Myocyte (in vitro differentiated cells): ENCODE measurements at regions not wholly inside any gene's neighbourhood (a gene's known extent, or its start where the extent isn't known, plus 50 kb on each side); places are given as distances from the start of the nearest gene placed in this dataset.
A peak's percentile ranks its signal among the peaks of the same experiment; 100 is the strongest.

Experiments
- DNase-seq: peaks from one replicate; pipeline ENCODE4 v3.0.0-alpha.2; 2012; ENCODE audit warnings: low read depth

- DNase-seq, result no peak
These were observed 116.5 kb upstream of the EEF1E1 start for GRCh38 chr6:8218861-8219260.

GRCh38 chr6:8215631-8216030, 113.3 kb upstream of the EEF1E1 start:
- no peak for DNase-seq

GRCh38 chr6:8213995-8214394, 111.6 kb upstream of the EEF1E1 start:
- DNase-seq, result no peak

GRCh38 chr6:8212720-8213434, 110.5 kb upstream of the EEF1E1 start:
- DNase-seq, result no peak

DNA sequence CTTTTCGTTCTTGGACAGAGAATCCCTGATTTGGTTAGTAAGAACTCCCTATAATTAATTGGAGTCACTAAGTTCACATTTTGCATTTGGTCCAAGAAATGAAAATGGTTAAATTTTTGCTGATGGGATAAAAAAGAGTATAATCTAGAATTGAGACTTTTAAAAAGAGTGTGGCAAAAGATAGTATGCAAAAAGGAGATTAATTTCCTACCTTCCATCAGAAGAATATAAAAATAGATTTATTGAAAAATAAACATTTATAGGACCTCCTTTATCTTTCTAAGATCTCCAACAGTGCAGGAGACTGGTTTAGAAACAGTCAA, 105.5 kb upstream of the EEF1E1 start:
- DNase-seq, result no peak

DNA sequence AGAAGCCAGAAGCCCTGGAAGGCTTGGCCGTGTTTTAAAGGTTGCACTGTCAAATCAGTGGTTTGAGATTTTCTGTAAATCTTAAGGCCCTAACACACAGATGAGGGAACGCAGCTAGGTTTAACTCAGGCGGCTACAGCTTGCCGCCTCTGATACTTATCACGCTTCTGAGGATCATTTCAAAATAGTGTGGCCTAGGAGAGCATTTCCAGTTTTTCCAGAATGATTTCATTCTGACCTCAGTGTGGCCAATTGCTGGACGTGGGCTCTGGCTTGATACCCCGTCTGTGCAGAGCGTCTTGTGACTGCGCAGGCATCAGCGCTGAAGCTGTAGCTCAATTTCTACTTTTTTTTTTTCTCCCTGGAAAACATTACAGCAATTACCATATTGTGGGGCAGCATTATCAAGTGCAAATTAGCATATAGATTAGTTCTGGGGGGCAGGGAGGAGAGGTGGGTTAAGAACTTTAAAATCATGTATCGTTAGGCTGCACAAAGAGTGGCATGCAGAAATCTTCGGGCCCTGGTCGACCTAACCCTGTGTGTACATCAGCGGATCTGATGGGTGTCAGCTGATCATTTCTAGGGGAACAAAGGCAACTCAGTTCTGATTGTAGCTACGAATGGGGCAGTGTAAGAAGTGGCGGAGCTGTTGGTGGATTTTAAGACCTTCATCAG, 105.0 kb upstream of the EEF1E1 start:
- no peak for DNase-seq

DNA sequence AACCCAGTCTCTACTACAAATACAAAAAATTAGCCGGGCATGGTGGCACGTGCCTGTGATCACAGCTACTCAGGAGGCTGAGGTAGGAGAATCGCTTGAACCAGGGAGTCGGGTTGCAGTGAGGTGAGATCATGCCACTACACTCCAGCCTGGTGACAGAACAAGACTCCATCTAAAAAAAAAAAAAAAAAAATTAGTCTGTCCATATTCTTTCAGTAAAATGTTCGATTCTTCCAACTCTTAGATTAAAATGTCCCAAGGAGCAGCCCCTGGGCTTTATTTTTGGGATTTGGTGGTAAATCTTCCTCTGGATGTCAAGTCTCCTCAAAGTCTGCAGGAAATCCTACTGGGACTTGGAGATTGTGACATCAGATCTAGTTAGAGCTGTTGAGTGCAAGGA, 101.0 kb upstream of the EEF1E1 start:
- DNase-seq, result no peak

GRCh38 chr6:8201679-8202078, 99.3 kb upstream of the EEF1E1 start:
- DNase-seq, result no peak

DNA sequence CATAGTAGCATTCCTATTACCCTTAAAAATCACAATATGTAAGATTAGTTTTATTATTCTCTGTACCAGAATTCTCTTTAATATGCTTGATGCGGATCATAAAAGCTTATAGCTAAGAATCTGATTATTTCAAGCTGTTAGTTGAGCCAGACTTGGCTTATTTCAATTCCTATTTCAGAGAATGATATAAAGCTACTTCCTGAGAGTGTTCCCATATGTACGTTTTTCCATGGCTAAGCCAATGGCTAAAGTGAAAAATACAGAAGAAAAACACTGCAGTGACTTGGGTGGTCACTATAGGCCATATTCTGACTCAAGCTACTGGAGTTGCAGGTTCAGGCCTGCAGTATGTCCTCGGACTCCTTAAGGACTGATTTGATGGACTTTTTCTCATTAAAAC, 97.9 kb upstream of the EEF1E1 start:
- no peak for DNase-seq

- DNase-seq, result no peak
These were observed 93.4 kb upstream of the EEF1E1 start for GRCh38 chr6:8195714-8196102.

- DNase-seq, result no peak
These were observed 92.8 kb upstream of the EEF1E1 start for GRCh38 chr6:8195040-8195713.

DNA sequence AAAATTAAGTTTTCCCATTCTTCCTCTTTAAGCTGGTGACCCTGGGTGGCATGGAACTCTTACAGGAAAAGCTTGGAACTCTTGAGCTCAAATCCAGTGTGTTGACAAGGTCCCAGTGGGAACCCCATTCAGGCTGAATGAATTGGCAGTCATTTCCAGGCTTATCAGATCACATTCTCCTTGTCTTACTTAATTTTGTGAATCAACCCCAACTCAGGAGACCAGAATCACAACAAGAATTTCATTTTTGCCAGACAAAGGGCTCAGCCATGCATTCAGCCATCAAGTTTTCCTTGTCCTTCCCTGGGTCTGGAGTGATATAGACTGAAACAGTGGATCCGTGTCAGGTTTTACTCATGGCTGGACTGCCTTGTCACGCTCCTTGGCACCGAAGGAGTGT, 92.1 kb upstream of the EEF1E1 start:
- DNase-seq, result no peak

DNA sequence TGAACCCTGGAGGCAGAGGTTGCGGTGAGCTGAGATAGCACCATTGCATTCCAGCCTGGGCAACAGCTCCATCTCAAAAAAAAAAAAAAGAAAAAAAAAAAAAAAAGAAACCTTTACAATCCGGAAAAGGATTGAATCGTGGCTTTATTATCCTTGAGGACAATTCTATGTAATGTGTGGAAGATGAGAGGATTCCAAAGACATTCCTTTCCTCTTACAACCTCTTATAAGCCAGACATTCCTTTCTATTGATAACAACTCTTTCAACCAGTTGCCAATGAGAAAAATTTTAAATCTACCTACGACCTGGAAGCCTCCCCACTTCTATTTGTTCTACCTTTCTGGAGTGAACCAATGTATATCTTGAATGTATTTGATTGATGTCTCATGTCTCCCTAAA, 91.2 kb upstream of the EEF1E1 start:
- DNase-seq, result no peak

GRCh38 chr6:8192597-8192996, 90.2 kb upstream of the EEF1E1 start:
- DNase-seq, result no peak

GRCh38 chr6:8192067-8192466, 89.7 kb upstream of the EEF1E1 start:
- DNase-seq, result no peak

DNA sequence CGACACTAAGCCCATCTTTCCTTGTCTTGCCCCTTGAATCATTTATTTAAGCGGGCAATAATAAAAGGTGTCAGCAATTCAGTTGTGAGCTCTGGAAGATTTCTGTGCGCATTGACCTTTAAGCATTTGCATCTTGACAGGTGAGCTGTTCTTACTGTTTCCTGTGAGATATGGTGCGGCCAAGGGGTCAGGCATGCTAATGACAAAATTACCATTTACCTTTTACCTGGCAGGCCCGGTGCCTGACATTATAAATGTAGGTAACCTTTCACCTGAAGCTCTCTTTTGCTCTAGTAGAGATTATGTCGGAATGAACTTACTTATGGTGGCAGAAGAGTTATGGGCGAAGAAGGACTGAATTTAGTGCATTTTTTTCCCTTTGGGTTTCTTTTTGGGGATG, 89.3 kb upstream of the EEF1E1 start:
- DNase-seq, result no peak

GRCh38 chr6:8187209-8187608, 84.9 kb upstream of the EEF1E1 start:
- no peak for DNase-seq

- peak; percentile 18 for DNase-seq
These were observed 80.7 kb upstream of the EEF1E1 start for GRCh38 chr6:8182902-8183665.

DNA sequence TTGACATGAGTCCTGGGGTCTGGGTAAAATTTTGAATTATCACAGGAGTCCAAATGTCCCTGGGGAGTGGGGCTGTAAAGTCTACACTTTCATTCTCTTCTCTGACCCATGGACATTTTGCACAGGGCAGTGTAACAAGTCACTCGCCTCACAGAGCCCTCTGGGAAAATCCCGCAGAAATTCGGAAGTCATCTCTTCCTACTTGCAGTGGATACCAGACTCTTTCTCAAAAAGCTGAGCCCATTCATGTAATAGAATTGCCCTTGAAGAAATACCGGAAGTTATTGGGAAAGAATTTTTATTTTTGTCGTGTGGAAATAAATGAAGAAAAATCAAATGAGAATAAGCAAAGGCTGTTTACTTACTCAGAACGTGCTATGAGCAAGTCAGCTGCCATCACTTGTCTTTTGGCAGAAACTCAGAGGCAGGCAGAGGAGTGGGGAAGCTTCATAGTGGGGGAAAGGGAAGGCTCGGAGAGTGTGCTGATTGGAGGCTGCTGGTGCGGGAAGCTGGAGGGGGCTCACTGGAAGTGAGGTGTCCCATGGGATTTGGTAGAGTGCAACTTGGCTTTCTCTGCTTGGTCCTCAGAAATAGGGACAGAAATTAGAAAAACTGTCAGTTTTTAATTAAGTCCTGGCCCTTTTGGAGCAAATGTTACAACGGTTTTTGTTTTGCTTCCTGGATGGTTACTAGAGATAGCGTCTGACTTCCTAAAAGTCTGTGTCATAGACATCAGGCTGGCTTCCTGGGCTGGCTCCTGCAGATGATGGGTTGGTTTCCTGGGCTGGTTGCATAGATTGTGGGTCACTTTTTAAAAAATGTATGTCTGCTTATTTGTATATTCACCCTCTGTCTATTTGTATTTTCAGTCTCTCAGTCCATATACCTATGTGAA, 79.8 kb upstream of the EEF1E1 start:
- DNase-seq, result no peak

DNA sequence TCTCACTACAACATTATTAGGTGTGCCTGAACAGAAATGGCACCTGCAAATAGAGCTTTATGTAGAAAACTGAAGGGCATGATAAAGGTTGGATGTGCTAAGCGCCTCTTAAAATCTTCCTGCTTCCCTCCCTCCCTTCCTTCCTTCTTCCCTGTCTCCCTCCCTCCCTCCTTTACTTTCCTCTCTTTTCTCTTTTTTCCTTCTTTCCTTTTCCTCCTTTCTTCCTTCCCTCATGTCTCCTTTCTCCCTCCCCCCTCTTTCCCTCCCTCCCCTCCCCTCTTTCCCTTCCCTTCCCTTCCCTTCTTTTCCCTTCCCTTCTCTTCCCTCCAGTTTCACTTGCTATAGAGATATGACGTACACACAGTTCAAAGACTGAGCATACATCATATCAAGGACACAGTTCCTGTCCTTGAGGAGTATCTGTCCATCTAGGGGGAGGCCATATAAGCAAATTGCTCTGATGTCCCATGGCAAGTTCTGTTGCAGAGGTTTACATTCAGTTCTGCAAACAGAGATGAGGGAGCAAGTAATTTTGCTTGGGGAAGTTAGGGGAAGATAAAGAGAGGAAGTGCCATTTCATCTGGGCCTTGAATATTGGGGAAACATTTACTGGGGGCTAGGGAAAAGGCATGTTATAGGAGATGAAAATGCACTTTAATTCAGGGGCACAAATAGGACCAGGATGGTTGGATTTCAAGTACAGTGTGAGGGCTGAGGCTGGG, 79.0 kb upstream of the EEF1E1 start:
- DNase-seq, result no peak
